ENCODE measurements at regions not wholly inside any gene's neighbourhood (a gene's known extent, or its start where the extent isn't known, plus 50 kb on each side); places are given as distances from the start of the nearest gene placed in this dataset.

- no peak overlapping the region for H2AFZ ChIP-seq (ENCODE audit: low read length)
- no peak overlapping the region for H2AK5ac ChIP-seq (ENCODE audit: low read depth, low read length)
- H2BK5ac ChIP-seq (ENCODE audit: low read length) = no peak overlapping the region
- no peak overlapping the region for H3K23ac ChIP-seq (ENCODE audit: low read depth, low read length, poor library complexity)
- H3K4me3 ChIP-seq (ENCODE audit: low read length in 2 of 2) = no peak overlapping the region
- H2BK120ac ChIP-seq (ENCODE audit: low read depth, low read length) = no peak overlapping the region
- H4K8ac ChIP-seq (ENCODE audit: low read depth, low read length) = no peak overlapping the region
- H3K4me2 ChIP-seq (ENCODE audit: insufficient read depth, low read length, poor library complexity, severe bottlenecking) = no peak overlapping the region
- H3K9me3 ChIP-seq (replicated peaks in 1 of 2; ENCODE audit: control insufficient read depth in 2 of 2, insufficient read depth in 1 of 2, low read depth in 1 of 2, low read length in 2 of 2) = no peaks in the 10 kb centered on the region
- no peak for DNase-seq (ENCODE audit: low spot score)
- H3K14ac ChIP-seq (ENCODE audit: low read length) = no peak overlapping the region
- H4K91ac ChIP-seq (ENCODE audit: low read depth, low read length, poor library complexity) = no peak overlapping the region
- no peaks in the 10 kb centered on the region for H3K4me1 ChIP-seq (ENCODE audit: control insufficient read depth in 2 of 2, insufficient read depth in 1 of 2, low read depth in 1 of 2, low read length in 2 of 2)
- peaks cover 0 to 3% (median 0%) of the 10 kb centered on the region in 3 experiments for H3K27me3 ChIP-seq (ENCODE audit: control insufficient read depth in 3 of 3, insufficient read depth in 3 of 3, low read depth in 1 of 3, low read length in 3 of 3)
- H3K79me1 ChIP-seq (ENCODE audit: low read depth, low read length) = no peaks in the 10 kb centered on the region
- H2BK15ac ChIP-seq (ENCODE audit: low read length) = no peak overlapping the region
- no peak overlapping the region for H2BK12ac ChIP-seq (ENCODE audit: low read length)
- no CpG with 5 or more reads among the region's 3 CpGs for WGBS, 2 donors (ENCODE audit: extremely low coverage in 2 of 2, insufficient read length in 2 of 2, insufficient replicate concordance in 1 of 2)
- H3K18ac ChIP-seq (ENCODE audit: low read length) = no peak overlapping the region
- no peak overlapping the region for H3K9ac ChIP-seq (ENCODE audit: low read depth, low read length, poor library complexity)
- no peaks in the 10 kb centered on the region for H3K36me3 ChIP-seq (replicated peaks in 1 of 2; ENCODE audit: control insufficient read depth in 2 of 2, insufficient read depth in 2 of 2, low read length in 2 of 2)
- no peak overlapping the region for H3K27ac ChIP-seq (replicated peaks; ENCODE audit: low read length)
- H3K4ac ChIP-seq (ENCODE audit: low read length) = no peak overlapping the region
Observed at GRCh38 chr11:86124251-86125233, 55.7 kb upstream of the PICALM start.

GRCh38 chr11:86122773-86123172 is 53.9 kb upstream of the PICALM start:
- Histone ChIP-seq H3K14ac (ENCODE audit: low read length) (no peak overlapping the region), H3K36me3 (replicated peaks in 1 of 2; ENCODE audit: control insufficient read depth in 2 of 2, insufficient read depth in 2 of 2, low read length in 2 of 2) (no peaks in the 10 kb centered on the region)
- WGBS, 2 donors (ENCODE audit: extremely low coverage in 2 of 2, insufficient read length in 2 of 2, insufficient replicate concordance in 1 of 2) = no CpG with 5 or more reads among the region's 1 CpG

GRCh38 chr11:86120807-86121206 is 51.9 kb upstream of the PICALM start:
- Histone ChIP-seq H3K14ac (ENCODE audit: low read length) (no peak overlapping the region), H3K9me3 (replicated peaks in 1 of 2; ENCODE audit: control insufficient read depth in 2 of 2, insufficient read depth in 1 of 2, low read depth in 1 of 2, low read length in 2 of 2) (no peaks in the 10 kb centered on the region), H3K23ac (ENCODE audit: low read depth, low read length, poor library complexity) (no peak overlapping the region), H3K4me3 (ENCODE audit: low read length in 2 of 2) (no peak overlapping the region), H3K18ac (ENCODE audit: low read length) (no peak overlapping the region), H3K4ac (ENCODE audit: low read length) (no peak overlapping the region), H2BK5ac (ENCODE audit: low read length) (no peak overlapping the region), H3K79me1 (ENCODE audit: low read depth, low read length) (no peaks in the 10 kb centered on the region), H3K4me1 (ENCODE audit: control insufficient read depth in 2 of 2, insufficient read depth in 1 of 2, low read depth in 1 of 2, low read length in 2 of 2) (peaks cover 0 to 1% of the 10 kb centered on the region in 2 donors), H4K8ac (ENCODE audit: low read depth, low read length) (no peak overlapping the region), H2AFZ (ENCODE audit: low read length) (no peak overlapping the region), H2AK5ac (ENCODE audit: low read depth, low read length) (no peak overlapping the region), H2BK120ac (ENCODE audit: low read depth, low read length) (no peak overlapping the region), H3K36me3 (replicated peaks in 1 of 2; ENCODE audit: control insufficient read depth in 2 of 2, insufficient read depth in 2 of 2, low read length in 2 of 2) (no peaks in the 10 kb centered on the region), H2BK12ac (ENCODE audit: low read length) (no peak overlapping the region), H2BK15ac (ENCODE audit: low read length) (no peak overlapping the region), H4K91ac (ENCODE audit: low read depth, low read length, poor library complexity) (no peak overlapping the region), H3K9ac (ENCODE audit: low read depth, low read length, poor library complexity) (no peak overlapping the region), H3K27me3 (ENCODE audit: control insufficient read depth in 3 of 3, insufficient read depth in 3 of 3, low read depth in 1 of 3, low read length in 3 of 3) (peaks cover 0 to 3% (median 0%) of the 10 kb centered on the region in 3 experiments), H3K27ac (replicated peaks; ENCODE audit: low read length) (no peak overlapping the region), H3K4me2 (ENCODE audit: insufficient read depth, low read length, poor library complexity, severe bottlenecking) (no peak overlapping the region)
- WGBS, 2 donors (ENCODE audit: extremely low coverage in 2 of 2, insufficient read length in 2 of 2, insufficient replicate concordance in 1 of 2) = no CpG with 5 or more reads among the region's 2 CpGs
- no peak for DNase-seq (ENCODE audit: low spot score)

More at GRCh38 chr11:86122773-86123172, 53.9 kb upstream of the PICALM start:
- no peak overlapping the region for H2AK5ac ChIP-seq (ENCODE audit: low read depth, low read length)
- H2BK120ac ChIP-seq (ENCODE audit: low read depth, low read length) = no peak overlapping the region
- H4K8ac ChIP-seq (ENCODE audit: low read depth, low read length) = no peak overlapping the region
- H2BK5ac ChIP-seq (ENCODE audit: low read length) = no peak overlapping the region
- H3K9ac ChIP-seq (ENCODE audit: low read depth, low read length, poor library complexity) = no peak overlapping the region
- no peak overlapping the region for H3K4ac ChIP-seq (ENCODE audit: low read length)
- H3K79me1 ChIP-seq (ENCODE audit: low read depth, low read length) = no peaks in the 10 kb centered on the region
- no peak overlapping the region for H4K91ac ChIP-seq (ENCODE audit: low read depth, low read length, poor library complexity)
- H3K4me2 ChIP-seq (ENCODE audit: insufficient read depth, low read length, poor library complexity, severe bottlenecking) = no peak overlapping the region
- H3K27me3 ChIP-seq (ENCODE audit: control insufficient read depth in 3 of 3, insufficient read depth in 3 of 3, low read depth in 1 of 3, low read length in 3 of 3) = peaks cover 0 to 3% (median 0%) of the 10 kb centered on the region in 3 experiments
- no peak overlapping the region for H3K18ac ChIP-seq (ENCODE audit: low read length)
- no peak overlapping the region for H2AFZ ChIP-seq (ENCODE audit: low read length)
- no peak overlapping the region for H3K4me3 ChIP-seq (ENCODE audit: low read length in 2 of 2)
- H3K23ac ChIP-seq (ENCODE audit: low read depth, low read length, poor library complexity) = no peak overlapping the region
- no peaks in the 10 kb centered on the region for H3K4me1 ChIP-seq (ENCODE audit: control insufficient read depth in 2 of 2, insufficient read depth in 1 of 2, low read depth in 1 of 2, low read length in 2 of 2)
- H3K27ac ChIP-seq (replicated peaks; ENCODE audit: low read length) = no peak overlapping the region
- no peak overlapping the region for H2BK15ac ChIP-seq (ENCODE audit: low read length)
- DNase-seq (ENCODE audit: low spot score) = no peak
- H3K9me3 ChIP-seq (replicated peaks in 1 of 2; ENCODE audit: control insufficient read depth in 2 of 2, insufficient read depth in 1 of 2, low read depth in 1 of 2, low read length in 2 of 2) = no peaks in the 10 kb centered on the region
- H2BK12ac ChIP-seq (ENCODE audit: low read length) = no peak overlapping the region

- Histone ChIP-seq H3K4me1 (ENCODE audit: control insufficient read depth in 2 of 2, insufficient read depth in 1 of 2, low read depth in 1 of 2, low read length in 2 of 2) (peaks cover 0 to 1% of the 10 kb centered on the region in 2 donors), H4K91ac (ENCODE audit: low read depth, low read length, poor library complexity) (no peak overlapping the region), H3K79me1 (ENCODE audit: low read depth, low read length) (no peaks in the 10 kb centered on the region), H2BK12ac (ENCODE audit: low read length) (no peak overlapping the region), H3K9me3 (replicated peaks in 1 of 2; ENCODE audit: control insufficient read depth in 2 of 2, insufficient read depth in 1 of 2, low read depth in 1 of 2, low read length in 2 of 2) (no peaks in the 10 kb centered on the region), H4K8ac (ENCODE audit: low read depth, low read length) (no peak overlapping the region), H2AK5ac (ENCODE audit: low read depth, low read length) (no peak overlapping the region), H2BK5ac (ENCODE audit: low read length) (no peak overlapping the region), H3K36me3 (replicated peaks in 1 of 2; ENCODE audit: control insufficient read depth in 2 of 2, insufficient read depth in 2 of 2, low read length in 2 of 2) (no peaks in the 10 kb centered on the region), H2BK120ac (ENCODE audit: low read depth, low read length) (no peak overlapping the region), H3K4ac (ENCODE audit: low read length) (no peak overlapping the region), H3K9ac (ENCODE audit: low read depth, low read length, poor library complexity) (no peak overlapping the region), H3K4me2 (ENCODE audit: insufficient read depth, low read length, poor library complexity, severe bottlenecking) (no peak overlapping the region), H3K14ac (ENCODE audit: low read length) (no peak overlapping the region), H3K23ac (ENCODE audit: low read depth, low read length, poor library complexity) (no peak overlapping the region), H2AFZ (ENCODE audit: low read length) (no peak overlapping the region), H3K4me3 (ENCODE audit: low read length in 2 of 2) (no peak overlapping the region), H3K27ac (replicated peaks; ENCODE audit: low read length) (no peak overlapping the region), H2BK15ac (ENCODE audit: low read length) (no peak overlapping the region), H3K27me3 (ENCODE audit: control insufficient read depth in 3 of 3, insufficient read depth in 3 of 3, low read depth in 1 of 3, low read length in 3 of 3) (peaks cover 0 to 3% (median 0%) of the 10 kb centered on the region in 3 experiments), H3K18ac (ENCODE audit: low read length) (no peak overlapping the region)
- no peak for DNase-seq (ENCODE audit: low spot score)
- no CpG with 5 or more reads among the region's 1 CpG for WGBS, 2 donors (ENCODE audit: extremely low coverage in 2 of 2, insufficient read length in 2 of 2, insufficient replicate concordance in 1 of 2)
Observed at GRCh38 chr11:86119906-86120305, 51.0 kb upstream of the PICALM start.

All from neuronal stem cell (in vitro differentiated cells).